Esophagus muscularis mucosa (tissue), 3 donors: ENCODE measurements at regions not wholly inside any gene's neighbourhood (a gene's known extent, or its start where the extent isn't known, plus 50 kb on each side); places are given as distances from the start of the nearest gene placed in this dataset.

Source experiments
- POLR2A ChIP-seq: fragments of 450-650 bp; IDR thresholded peaks from one replicate; pipeline ENCODE4 v1.6.1; 2017; ENCODE audit warnings: antibody characterized with exemption, moderate library complexity, mild to moderate bottlenecking, low read depth
- POLR2AphosphoS5 ChIP-seq, 2 donors: sonication (generic); formaldehyde crosslinking; IDR thresholded peaks; one replicate each; pipeline ENCODE4 v1.6.1; 2017; ENCODE audit warnings: antibody characterized with exemption in 2 of 2
- TF ChIP-seq, protein P1 (sequence below), 3 experiments: fragments of 200-600 bp in 2 of 3; fragments of 450-650 bp in 1 of 3; sonication (generic) in 2 of 3; IDR thresholded peaks; one replicate each; pipeline ENCODE4 v1.5.1; 2017 to 2019; ENCODE audit warnings: antibody characterized with exemption in 3 of 3, mild to moderate bottlenecking in 2 of 3, moderate library complexity in 1 of 3

GRCh38 chr4:13142726-13143125 lies 341.4 kb downstream of the RAB28 start:
- TF ChIP-seq POLR2A (no peak), POLR2AphosphoS5 (IDR thresholded peaks at IDR 0.05) (no peak)
- TF ChIP-seq, protein P1, sequence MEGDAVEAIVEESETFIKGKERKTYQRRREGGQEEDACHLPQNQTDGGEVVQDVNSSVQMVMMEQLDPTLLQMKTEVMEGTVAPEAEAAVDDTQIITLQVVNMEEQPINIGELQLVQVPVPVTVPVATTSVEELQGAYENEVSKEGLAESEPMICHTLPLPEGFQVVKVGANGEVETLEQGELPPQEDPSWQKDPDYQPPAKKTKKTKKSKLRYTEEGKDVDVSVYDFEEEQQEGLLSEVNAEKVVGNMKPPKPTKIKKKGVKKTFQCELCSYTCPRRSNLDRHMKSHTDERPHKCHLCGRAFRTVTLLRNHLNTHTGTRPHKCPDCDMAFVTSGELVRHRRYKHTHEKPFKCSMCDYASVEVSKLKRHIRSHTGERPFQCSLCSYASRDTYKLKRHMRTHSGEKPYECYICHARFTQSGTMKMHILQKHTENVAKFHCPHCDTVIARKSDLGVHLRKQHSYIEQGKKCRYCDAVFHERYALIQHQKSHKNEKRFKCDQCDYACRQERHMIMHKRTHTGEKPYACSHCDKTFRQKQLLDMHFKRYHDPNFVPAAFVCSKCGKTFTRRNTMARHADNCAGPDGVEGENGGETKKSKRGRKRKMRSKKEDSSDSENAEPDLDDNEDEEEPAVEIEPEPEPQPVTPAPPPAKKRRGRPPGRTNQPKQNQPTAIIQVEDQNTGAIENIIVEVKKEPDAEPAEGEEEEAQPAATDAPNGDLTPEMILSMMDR (IDR thresholded peaks at IDR 0.05), result no peak
